GM12865 (cell line): ENCODE measurements at regions not wholly inside any gene's neighbourhood (a gene's known extent, or its start where the extent isn't known, plus 50 kb on each side); places are given as distances from the start of the nearest gene placed in this dataset.
"Not testable (repeated sequence)": the region's sequence is repeated elsewhere in the genome, so short reads cannot be mapped to it uniquely, and the experiment has no call there.

Experiments used
- DNase-seq: peaks from one replicate; pipeline ENCODE4 v3.0.0; 2010; ENCODE audit warnings: low read depth
- H3K4me3 ChIP-seq: 2 replicates; pipeline ENCODE4 v1.5.1; 2011; ENCODE audit warnings: mild to moderate bottlenecking, low read depth, low read length, control low read depth
- CTCF ChIP-seq: IDR thresholded peaks from 2 replicates; pipeline ENCODE4 v1.5.1; 2011; ENCODE audit warnings: low read length, control low read depth, low read depth, inconsistent platforms; ENCODE audit not compliant: insufficient read depth; ENCODE audit errors: missing control alignments

GRCh38 chrX:69066021-69066757 is 99.1 kb downstream of the PJA1 start:
- no peak for TF ChIP-seq CTCF
- no peak overlapping the region for H3K4me3 ChIP-seq
- DNase-seq, result no peak

- H3K4me3 ChIP-seq, result no peak overlapping the region
- no peak for DNase-seq
- TF ChIP-seq CTCF, result no peak
Measured at GRCh38 chrX:69065451-69065850, 99.8 kb downstream of the PJA1 start.

- no peak for DNase-seq
- H3K4me3 ChIP-seq, result no peak overlapping the region
- no peak for TF ChIP-seq CTCF
Measured at GRCh38 chrX:69063486-69063885, 101.8 kb downstream of the PJA1 start.

GRCh38 chrX:69062493-69062892 is 102.8 kb downstream of the PJA1 start:
- TF ChIP-seq CTCF, result no peak
- H3K4me3 ChIP-seq, result no peak overlapping the region
- DNase-seq, result no peak

- no peak overlapping the region for H3K4me3 ChIP-seq
- TF ChIP-seq CTCF, result no peak
- no peak for DNase-seq
Measured at GRCh38 chrX:69060631-69061408, 104.4 kb downstream of the PJA1 start.

- DNase-seq, result no peak
- no peak overlapping the region for H3K4me3 ChIP-seq
- no peak for TF ChIP-seq CTCF
Measured at GRCh38 chrX:69055193-69055592, 110.1 kb downstream of the PJA1 start.

GRCh38 chrX:69054497-69054896 is 110.8 kb downstream of the PJA1 start:
- not testable (repeated sequence) for H3K4me3 ChIP-seq, DNase-seq
